NCI-H524 (cell line): ENCODE measurements at regions not wholly inside any gene's neighbourhood (a gene's known extent, or its start where the extent isn't known, plus 50 kb on each side); places are given as distances from the start of the nearest gene placed in this dataset.
A peak's percentile ranks its signal among the peaks of the same experiment; 100 is the strongest.
"Not testable (repeated sequence)": the region's sequence is repeated elsewhere in the genome, so short reads cannot be mapped to it uniquely, and the experiment has no call there.

Source experiments
- DNase-seq, 2 experiments: peaks; one replicate each; lab custom pipeline; 2025; lab: John Stamatoyannopoulos, UW

- no peak for DNase-seq
These were observed 126.6 kb downstream of the AKAP11 start for GRCh38 chr13:42398533-42398932.

- DNase-seq, result no peak
These were observed 128.4 kb downstream of the AKAP11 start for GRCh38 chr13:42400188-42400833.

- DNase-seq, result peak in 1 of 2 experiments; percentile 35
These were observed 129.4 kb downstream of the AKAP11 start for GRCh38 chr13:42401376-42401775.

GRCh38 chr13:42405665-42406390, 133.9 kb downstream of the AKAP11 start:
- no peak for DNase-seq

GRCh38 chr13:42409075-42409474, 137.1 kb downstream of the AKAP11 start:
- DNase-seq, result no peak

- no peak for DNase-seq
These were observed 137.6 kb downstream of the AKAP11 start for GRCh38 chr13:42409551-42409950.

GRCh38 chr13:42412812-42413483, 141.0 kb downstream of the AKAP11 start:
- no peak for DNase-seq

GRCh38 chr13:42413484-42413815, 141.5 kb downstream of the AKAP11 start:
- no peak for DNase-seq

GRCh38 chr13:42417626-42418025, 145.7 kb downstream of the AKAP11 start:
- DNase-seq, result no peak

- no peak for DNase-seq
These were observed 146.2 kb downstream of the AKAP11 start for GRCh38 chr13:42418184-42418583.

GRCh38 chr13:42420304-42420703, 148.4 kb downstream of the AKAP11 start:
- DNase-seq, result no peak

- DNase-seq, result no peak
These were observed 150.7 kb downstream of the AKAP11 start for GRCh38 chr13:42422681-42423080.

GRCh38 chr13:42424182-42424581, 149.8 kb upstream of the TNFSF11 start:
- DNase-seq, result no peak

- no peak for DNase-seq
These were observed 128.6 kb upstream of the TNFSF11 start for GRCh38 chr13:42445354-42445753.

- not testable (repeated sequence) for DNase-seq
These were observed 127.4 kb upstream of the TNFSF11 start for GRCh38 chr13:42446597-42446996.

- no peak for DNase-seq
These were observed 120.8 kb upstream of the TNFSF11 start for GRCh38 chr13:42453091-42453645.

GRCh38 chr13:42454749-42455148, 119.2 kb upstream of the TNFSF11 start:
- no peak for DNase-seq

- DNase-seq, result no peak
These were observed 115.8 kb upstream of the TNFSF11 start for GRCh38 chr13:42458193-42458592.

GRCh38 chr13:42466123-42466522, 107.8 kb upstream of the TNFSF11 start:
- no peak for DNase-seq

- DNase-seq, result no peak
These were observed 107.3 kb upstream of the TNFSF11 start for GRCh38 chr13:42466609-42467008.

GRCh38 chr13:42474954-42475353, 99.0 kb upstream of the TNFSF11 start:
- no peak for DNase-seq

GRCh38 chr13:42477596-42478190, 96.3 kb upstream of the TNFSF11 start:
- peak in 1 of 2 experiments; percentile 20 for DNase-seq
